SK-N-MC (cell line): ENCODE measurements at regions not wholly inside any gene's neighbourhood (a gene's known extent, or its start where the extent isn't known, plus 50 kb on each side); places are given as distances from the start of the nearest gene placed in this dataset.
"Not testable (repeated sequence)": the region's sequence is repeated elsewhere in the genome, so short reads cannot be mapped to it uniquely, and the experiment has no call there.

ENCODE experiments used
- EZH2 ChIP-seq: fragments of 200-600 bp; sonication (generic); IDR thresholded peaks from one replicate; pipeline ENCODE4 v1.6.1; 2017; ENCODE audit warnings: antibody characterized with exemption
- POLR2AphosphoS5 ChIP-seq: IDR thresholded peaks from 2 replicates; pipeline ENCODE4 v1.6.1; 2012; ENCODE audit warnings: mild to moderate bottlenecking, low read depth, low read length, borderline replicate concordance

- not testable (repeated sequence) for TF ChIP-seq POLR2AphosphoS5, EZH2
Measured at GRCh38 chrX:95973456-95974095, 711.1 kb upstream of the DIAPH2 start.
